ENCODE measurements at regions not wholly inside any gene's neighbourhood (a gene's known extent, or its start where the extent isn't known, plus 50 kb on each side); places are given as distances from the start of the nearest gene placed in this dataset.

- TF ChIP-seq CTCF (conservative IDR thresholded peaks at IDR 0.05; ENCODE audit: low read depth, low read length) (no peak), EZH2phosphoT487 (IDR thresholded peaks at IDR 0.05; ENCODE audit: borderline replicate concordance, low read length) (no peak), EZH2 (IDR thresholded peaks at IDR 0.05; ENCODE audit: low read length, unreplicated experiment) (no peak)
These were observed 374.8 kb downstream of the MAFB start for GRCh38 chr20:40314278-40314677.
